Lung microvascular endothelial cell (primary cell): ENCODE measurements at regions not wholly inside any gene's neighbourhood (a gene's known extent, or its start where the extent isn't known, plus 50 kb on each side); places are given as distances from the start of the nearest gene placed in this dataset.

Source experiments
- DNase-seq, 2 donors: peaks; one replicate each; pipeline versions ENCODE4 v3.0.0 to v3.0.0-alpha.2; 2010; ENCODE audit warnings: low read depth in 2 of 2

- DNase-seq = no peak
Observed at GRCh38 chr6:1065986-1066385, 245.9 kb upstream of the FOXQ1 start.

GRCh38 chr6:1063671-1064355 is 248.1 kb upstream of the FOXQ1 start:
- DNase-seq = no peak

- no peak for DNase-seq
Observed at GRCh38 chr6:1062786-1063545, 248.9 kb upstream of the FOXQ1 start.

GRCh38 chr6:1059596-1059995 is 252.3 kb upstream of the FOXQ1 start:
- no peak for DNase-seq

GRCh38 chr6:1057490-1058135 is 254.3 kb upstream of the FOXQ1 start:
- no peak for DNase-seq

- no peak for DNase-seq
Observed at GRCh38 chr6:1055015-1055921, 256.6 kb upstream of the FOXQ1 start.

GRCh38 chr6:1054653-1055014 is 257.3 kb upstream of the FOXQ1 start:
- no peak for DNase-seq

- DNase-seq = no peak
Observed at GRCh38 chr6:1053586-1053985, 258.3 kb upstream of the FOXQ1 start.

- DNase-seq = no peak
Observed at GRCh38 chr6:1052262-1052661, 259.6 kb upstream of the FOXQ1 start.

- DNase-seq = no peak
Observed at GRCh38 chr6:1049900-1050299, 262.0 kb upstream of the FOXQ1 start.

- DNase-seq = no peak
Observed at GRCh38 chr6:1049170-1049569, 262.7 kb upstream of the FOXQ1 start.

GRCh38 chr6:1047981-1048541 is 263.8 kb upstream of the FOXQ1 start:
- DNase-seq = no peak

GRCh38 chr6:1045239-1045638 is 266.7 kb upstream of the FOXQ1 start:
- no peak for DNase-seq

GRCh38 chr6:1044040-1044836 is 267.7 kb upstream of the FOXQ1 start:
- DNase-seq = no peak

- no peak for DNase-seq
Observed at GRCh38 chr6:1043458-1043836, 268.5 kb upstream of the FOXQ1 start.

GRCh38 chr6:1042583-1043457 is 269.1 kb upstream of the FOXQ1 start:
- no peak for DNase-seq

GRCh38 chr6:1040393-1040792 is 271.5 kb upstream of the FOXQ1 start:
- DNase-seq = no peak

- DNase-seq = no peak
Observed at GRCh38 chr6:1039746-1040145, 272.2 kb upstream of the FOXQ1 start.

GRCh38 chr6:1039191-1039590 is 272.7 kb upstream of the FOXQ1 start:
- no peak for DNase-seq
